GM12878 (cell line): ENCODE measurements at regions not wholly inside any gene's neighbourhood (a gene's known extent, or its start where the extent isn't known, plus 50 kb on each side); places are given as distances from the start of the nearest gene placed in this dataset.

Experiments used
- ATAC-seq: fragments of 200-7000 bp; cut with Tn5 transposase; 3 replicates; pipeline ENCODE4 v1.9.1; 2020; ENCODE audit warnings: mild to moderate bottlenecking, moderate library complexity
- BruUV-seq: library from RNA; stranded (reverse); fragments of 400-500 nt; replicated peaks from 2 replicates; lab custom pipeline; 2021; lab: Mats Ljungman, UMichigan
- CTCF ChIA-PET: fragments of 300-600 bp; sonication (Branson Sonifier 250); formaldehyde crosslinking; extraction: SDS; loops from one replicate; lab custom pipeline; 2021; ENCODE audit warnings: inconsistent platforms; lab: Yijun Ruan, JAX
- POLR2A ChIA-PET: fragments of 350-600 bp; formaldehyde crosslinking; extraction: SDS; loops from one replicate; lab custom pipeline; 2021; ENCODE audit warnings: inconsistent platforms; lab: Charles Lee
- RAD21 ChIA-PET: fragments of 300-600 bp; sonication (Branson Sonifier 250); formaldehyde crosslinking; loops from one replicate; lab custom pipeline; 2023; ENCODE audit warnings: antibody characterized with exemption; ENCODE audit not compliant: unreplicated experiment; lab: Charles Lee
- SMC1A ChIA-PET: fragments of 300-600 bp; sonication (Branson Sonifier 250); formaldehyde crosslinking; loops from one replicate; lab custom pipeline; 2023; ENCODE audit not compliant: unreplicated experiment, uncharacterized antibody; lab: Charles Lee
- DNase-seq: peaks from one replicate; pipeline ENCODE4 v3.0.0-alpha.2; 2011; ENCODE audit warnings: low read depth, low spot score
- FAIRE-seq: peaks from 3 replicates; lab custom pipeline; 2011; peaks lifted over from hg19 to GRCh38; lab: Jason Lieb, UNC
- H2AFZ ChIP-seq: 2 replicates; pipeline ENCODE4 v1.6.0; 2011; ENCODE audit warnings: low read depth, low read length, control low read depth; ENCODE audit not compliant: control insufficient read depth
- H3K27ac ChIP-seq: 2 replicates; pipeline ENCODE4 v1.5.1; 2011; ENCODE audit warnings: control low read depth; ENCODE audit not compliant: control insufficient read depth, insufficient read depth
- H3K27me3 ChIP-seq, 2 experiments: replicated peaks in 1 of 2; 2 replicates each; pipeline versions ENCODE4 v1.6.0 to v1.6.1; 2011; ENCODE audit warnings: low read length in 1 of 2; ENCODE audit not compliant: control insufficient read depth in 2 of 2, insufficient read depth in 2 of 2
- H3K36me3 ChIP-seq, 2 experiments: 2 replicates each; pipeline ENCODE4 v1.5.1; 2011; ENCODE audit warnings: low read length in 1 of 2; ENCODE audit not compliant: control insufficient read depth in 2 of 2, insufficient read depth in 2 of 2
- H3K4me1 ChIP-seq: 2 replicates; pipeline ENCODE4 v1.6.1; 2011; ENCODE audit warnings: mild to moderate bottlenecking, low read length, moderate library complexity, mixed read lengths; ENCODE audit not compliant: control insufficient read depth, insufficient read depth
- H3K4me2 ChIP-seq: 2 replicates; pipeline ENCODE4 v1.6.0; 2011; ENCODE audit warnings: control low read depth; ENCODE audit not compliant: control insufficient read depth, insufficient read depth
- H3K4me3 ChIP-seq: fragments of 200-600 bp; sonication (generic); 2 replicates; pipeline ENCODE4 v1.5.1; 2016
- H3K79me2 ChIP-seq: 2 replicates; pipeline ENCODE4 v1.6.0; 2011; ENCODE audit warnings: low read length; ENCODE audit not compliant: control insufficient read depth, insufficient read depth
- H3K9ac ChIP-seq: 2 replicates; pipeline ENCODE4 v1.8.0; 2011; ENCODE audit warnings: low read length, control low read depth, mixed read lengths; ENCODE audit not compliant: control insufficient read depth, insufficient read depth
- H3K9me3 ChIP-seq: replicated peaks from 3 replicates; pipeline ENCODE4 v1.5.1; 2011; ENCODE audit warnings: mild to moderate bottlenecking, low read length; ENCODE audit not compliant: control insufficient read depth, insufficient read depth
- H4K20me1 ChIP-seq: 2 replicates; pipeline ENCODE4 v1.6.0; 2011; ENCODE audit not compliant: control insufficient read depth, insufficient read depth
- CBFB ChIP-seq: IDR thresholded peaks from 2 replicates; pipeline ENCODE4 v1.6.1; 2016; ENCODE audit warnings: antibody characterized with exemption, low read depth
- CHD1 ChIP-seq: IDR thresholded peaks from 2 replicates; pipeline ENCODE4 v1.6.1; 2012; ENCODE audit warnings: low read depth, low read length, improper control_type of control experiment
- IKZF2 ChIP-seq, 2 experiments: fragments of 450-650 bp; IDR thresholded peaks; 2 replicates each; pipeline ENCODE4 v1.6.1; 2017; ENCODE audit warnings: mild to moderate bottlenecking in 2 of 2, moderate library complexity in 2 of 2
- KDM1A ChIP-seq: fragments of 200-600 bp; sonication (generic); IDR thresholded peaks from 2 replicates; pipeline ENCODE4 v1.6.1; 2016; ENCODE audit warnings: borderline replicate concordance
- MEF2B ChIP-seq: fragments of 450-650 bp; IDR thresholded peaks from 2 replicates; pipeline ENCODE4 v1.6.1; 2018; ENCODE audit warnings: mild to moderate bottlenecking, moderate library complexity; ENCODE audit not compliant: partially characterized antibody, poor library complexity, severe bottlenecking
- MTA2 ChIP-seq: fragments of 450-650 bp; IDR thresholded peaks from 2 replicates; pipeline ENCODE4 v1.6.1; 2016; ENCODE audit warnings: low read depth, mild to moderate bottlenecking, moderate library complexity
- MTA3 ChIP-seq: IDR thresholded peaks from 2 replicates; pipeline ENCODE4 v1.6.1; 2012; ENCODE audit warnings: low read length, inconsistent platforms, borderline replicate concordance
- MXI1 ChIP-seq: fragments of 150-350 bp; IDR thresholded peaks from 2 replicates; pipeline ENCODE4 v1.6.1; 2011; ENCODE audit warnings: low read depth, mild to moderate bottlenecking, inconsistent platforms, low read length, improper control_type of control experiment
- NFYA ChIP-seq: IDR thresholded peaks from 2 replicates; pipeline ENCODE4 v1.6.1; 2011; ENCODE audit warnings: low read depth, mild to moderate bottlenecking, low read length, improper control_type of control experiment, borderline replicate concordance
- PAX8 ChIP-seq: fragments of 450-650 bp; IDR thresholded peaks from 2 replicates; pipeline ENCODE4 v1.6.1; 2017; ENCODE audit warnings: mild to moderate bottlenecking, moderate library complexity
- POLR2A ChIP-seq: IDR thresholded peaks from 2 replicates; pipeline ENCODE4 v1.6.1; 2011; ENCODE audit warnings: low read depth, mild to moderate bottlenecking, low read length
- POLR2AphosphoS2 ChIP-seq: IDR thresholded peaks from 2 replicates; pipeline ENCODE4 v1.6.1; 2011; ENCODE audit warnings: low read depth, mild to moderate bottlenecking, low read length, improper control_type of control experiment, moderate library complexity
- RAD51 ChIP-seq: fragments of 450-650 bp; IDR thresholded peaks from 2 replicates; pipeline ENCODE4 v1.6.1; 2016; ENCODE audit warnings: moderate library complexity, mild to moderate bottlenecking, inconsistent platforms
- RELA ChIP-seq: fragments of 450-650 bp; IDR thresholded peaks from 2 replicates; pipeline ENCODE4 v1.8.0; 2014; ENCODE audit warnings: borderline replicate concordance; ENCODE audit not compliant: partially characterized antibody
- SIX5 ChIP-seq: IDR thresholded peaks from 2 replicates; pipeline ENCODE4 v1.6.1; 2011; ENCODE audit warnings: mild to moderate bottlenecking, low read depth, low read length, moderate library complexity; ENCODE audit not compliant: severe bottlenecking
- SMC3 ChIP-seq: IDR thresholded peaks from 2 replicates; pipeline ENCODE4 v1.6.1; 2011; ENCODE audit warnings: low read length, improper control_type of control experiment, borderline replicate concordance
- SREBF2 ChIP-seq: IDR thresholded peaks from 2 replicates; pipeline ENCODE4 v1.6.1; 2012; ENCODE audit warnings: mild to moderate bottlenecking, low read length
- TAF1 ChIP-seq: IDR thresholded peaks from 2 replicates; pipeline ENCODE4 v1.6.1; 2011; ENCODE audit warnings: mild to moderate bottlenecking, low read depth, low read length, borderline replicate concordance
- TCF7 ChIP-seq: IDR thresholded peaks from 2 replicates; pipeline ENCODE4 v1.6.1; 2014; ENCODE audit warnings: antibody characterized with exemption, borderline replicate concordance
- WGBS: methylation state at CpG from one replicate; pipeline ENCODE4 v1.1.6; 2016; ENCODE audit warnings: low lambda C conversion rate; ENCODE audit not compliant: insufficient replicate concordance, insufficient coverage; ENCODE audit errors: missing lambda C conversion rate; 5-methylcytosine and 5-hydroxymethylcytosine counted together
- in situ Hi-C: fragments of 300-500 bp; cut with MboI; formaldehyde crosslinking; loops from 9 replicates; pipeline ENCODE4 v1.14.3; 2018; ENCODE audit warnings: mixed read lengths
- intact Hi-C: fragments of 100-400 bp; cut with micrococcal nuclease; formaldehyde crosslinking; loops from one replicate; pipeline ENCODE4 v1.14.2; 2022; ENCODE audit not compliant: unreplicated experiment

- H3K27me3 ChIP-seq, result no peaks in the 10 kb centered on the region
- no peak overlapping the region for H2AFZ ChIP-seq
- TF ChIP-seq MTA2, result no peak
- no peak for TF ChIP-seq CBFB
- TF ChIP-seq RELA, result no peak
- TF ChIP-seq CHD1, result no peak
- TF ChIP-seq POLR2A, result no peak
- no peak for TF ChIP-seq MTA3
- no peak for TF ChIP-seq SREBF2
- TF ChIP-seq MXI1, result no peak
- TF ChIP-seq POLR2AphosphoS2, result no peak
- no peak for TF ChIP-seq TAF1
- TF ChIP-seq SIX5, result no peak
- TF ChIP-seq RAD51, result no peak
- TF ChIP-seq IKZF2 (IDR thresholded peaks at IDR 0.05), result no peak
- no peak for TF ChIP-seq SMC3
- no peak for TF ChIP-seq MEF2B
- no peak for TF ChIP-seq NFYA
- TF ChIP-seq KDM1A, result no peak
- TF ChIP-seq PAX8, result no peak
- TF ChIP-seq TCF7, result no peak
- intact Hi-C loops (no loop called here), in situ Hi-C loops (no loop called here)
- FAIRE-seq, result no peak
- RAD21 ChIA-PET, result no interaction called here
- no peaks in the 10 kb centered on the region for H4K20me1 ChIP-seq
- SMC1A ChIA-PET, result no interaction called here
- ATAC-seq, result no peak
- no peaks in the 10 kb centered on the region for H3K9me3 ChIP-seq
- H3K79me2 ChIP-seq, result no peaks in the 10 kb centered on the region
- WGBS, result 23% methylated on average over 6 of the region's 6 CpGs
- BruUV-seq, result no TSS peak
- CTCF ChIA-PET, result no interaction called here
- H3K4me2 ChIP-seq, result no peak overlapping the region
- H3K36me3 ChIP-seq, result no peaks in the 10 kb centered on the region
- POLR2A ChIA-PET, result no interaction called here
- DNase-seq, result no peak
- no peak overlapping the region for H3K4me3 ChIP-seq
- H3K4me1 ChIP-seq, result no peaks in the 10 kb centered on the region; the same call in 1 of the 2 replicates
- no peak overlapping the region for H3K9ac ChIP-seq
- H3K27ac ChIP-seq, result no peak overlapping the region
These were observed 163.2 kb upstream of the GGTLC1 start for GRCh38 chr20:24151621-24152294.
